ENCODE measurements at regions not wholly inside any gene's neighbourhood (a gene's known extent, or its start where the extent isn't known, plus 50 kb on each side); places are given as distances from the start of the nearest gene placed in this dataset.
"Not testable (repeated sequence)": the region's sequence is repeated elsewhere in the genome, so short reads cannot be mapped to it uniquely, and the experiment has no call there.

GRCh38 chr16:66049865-66050264 lies 316.6 kb upstream of the CDH5 start:
- no peak for DNase-seq (ENCODE audit: low read depth)

GRCh38 chr16:66045626-66046025 lies 320.9 kb upstream of the CDH5 start:
- DNase-seq (ENCODE audit: low read depth) = no peak

- DNase-seq (ENCODE audit: low read depth) = no peak
These were observed 321.9 kb upstream of the CDH5 start for GRCh38 chr16:66044556-66044955.

DNA sequence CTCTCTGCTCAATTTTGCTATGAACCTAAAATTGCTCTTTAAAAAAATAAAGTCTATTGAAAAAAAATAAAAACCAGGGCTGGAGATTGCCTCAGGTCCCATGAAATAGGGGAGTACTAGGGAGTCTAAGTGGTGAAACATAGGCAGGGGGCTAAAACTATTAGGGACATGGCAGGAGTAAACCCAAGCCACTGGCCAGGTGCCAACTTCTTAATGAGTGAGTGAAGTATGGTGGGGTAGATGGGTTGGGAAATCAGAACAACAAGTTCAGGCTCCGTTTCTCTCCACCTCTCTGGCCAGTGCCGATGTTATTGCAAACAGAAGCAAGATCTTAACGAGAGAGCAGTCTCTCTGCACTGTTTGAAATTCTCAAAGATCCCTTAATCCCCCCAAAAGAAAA lies 322.4 kb upstream of the CDH5 start:
- DNase-seq (ENCODE audit: low read depth) = no peak

DNA sequence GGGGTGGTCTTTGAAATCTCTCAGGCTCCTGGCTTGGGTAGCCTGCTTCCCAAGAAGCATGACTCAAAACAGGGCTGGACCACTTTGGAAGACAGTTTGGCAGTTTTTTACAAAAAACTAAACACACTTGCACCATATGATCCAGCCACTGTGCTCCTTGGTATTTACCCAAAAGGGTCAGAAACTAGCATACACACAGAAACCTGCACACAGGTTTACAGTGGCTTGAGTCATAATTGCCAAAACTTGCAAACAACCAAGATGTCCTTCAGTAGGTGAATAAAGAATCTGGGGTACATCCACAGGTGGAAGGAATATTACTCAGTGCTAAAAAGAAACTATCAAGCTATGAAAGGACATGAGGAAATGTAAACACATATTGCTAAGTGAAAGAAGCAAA lies 323.2 kb upstream of the CDH5 start:
- no peak for DNase-seq (ENCODE audit: low read depth)

- DNase-seq (ENCODE audit: low read depth) = no peak
These were observed 324.1 kb upstream of the CDH5 start for GRCh38 chr16:66042341-66042740.

- DNase-seq (ENCODE audit: low read depth) = no peak
These were observed 324.6 kb upstream of the CDH5 start for GRCh38 chr16:66041907-66042306.

GRCh38 chr16:66039793-66040192 lies 326.7 kb upstream of the CDH5 start:
- DNase-seq (ENCODE audit: low read depth) = no peak

GRCh38 chr16:66036793-66037715 lies 329.4 kb upstream of the CDH5 start:
- no peak for DNase-seq (ENCODE audit: low read depth)

GRCh38 chr16:66036184-66036583 lies 330.3 kb upstream of the CDH5 start:
- DNase-seq (ENCODE audit: low read depth) = no peak

GRCh38 chr16:66035096-66035495 lies 331.4 kb upstream of the CDH5 start:
- DNase-seq (ENCODE audit: low read depth) = no peak

DNA sequence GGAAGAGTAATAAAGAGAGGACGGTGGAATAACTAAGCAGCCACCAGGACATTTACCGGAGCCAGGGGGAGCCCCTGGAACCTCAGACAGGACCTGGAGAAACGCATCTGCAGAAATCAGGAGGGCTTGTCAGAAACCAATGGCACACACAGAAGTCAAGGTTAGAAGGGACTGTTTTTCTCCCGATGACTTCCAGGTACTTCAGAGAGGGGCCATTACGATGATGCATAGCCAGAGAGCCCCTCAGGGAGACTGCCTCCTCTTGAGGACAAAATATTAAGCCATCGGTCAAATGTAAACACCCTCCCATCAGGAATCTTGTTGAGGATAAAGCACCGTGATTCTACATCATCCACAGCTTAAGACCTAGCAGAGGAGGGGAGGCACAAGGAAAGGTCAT lies 333.6 kb upstream of the CDH5 start:
- DNase-seq (ENCODE audit: low read depth) = no peak

DNA sequence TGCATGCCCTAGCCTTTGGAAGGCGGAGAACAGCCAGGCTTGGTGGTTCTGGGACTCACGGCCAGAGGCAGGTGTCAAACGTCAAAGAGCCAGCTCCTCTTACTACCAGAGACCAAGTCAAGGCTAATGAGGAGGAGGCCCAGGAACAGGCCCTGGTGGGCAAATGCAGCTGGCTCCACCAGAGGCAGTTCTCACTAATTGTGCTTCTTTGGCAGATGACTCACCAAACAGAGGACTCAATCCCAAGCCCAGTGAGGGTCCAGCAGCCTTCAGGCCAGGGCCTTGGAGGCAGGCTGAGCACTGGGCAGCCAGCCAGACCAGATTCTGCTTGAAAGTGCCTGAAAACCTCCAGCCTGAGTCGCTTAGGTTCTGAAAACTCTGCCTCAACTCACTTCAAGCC lies 336.5 kb upstream of the CDH5 start:
- no peak for DNase-seq (ENCODE audit: low read depth)

DNA sequence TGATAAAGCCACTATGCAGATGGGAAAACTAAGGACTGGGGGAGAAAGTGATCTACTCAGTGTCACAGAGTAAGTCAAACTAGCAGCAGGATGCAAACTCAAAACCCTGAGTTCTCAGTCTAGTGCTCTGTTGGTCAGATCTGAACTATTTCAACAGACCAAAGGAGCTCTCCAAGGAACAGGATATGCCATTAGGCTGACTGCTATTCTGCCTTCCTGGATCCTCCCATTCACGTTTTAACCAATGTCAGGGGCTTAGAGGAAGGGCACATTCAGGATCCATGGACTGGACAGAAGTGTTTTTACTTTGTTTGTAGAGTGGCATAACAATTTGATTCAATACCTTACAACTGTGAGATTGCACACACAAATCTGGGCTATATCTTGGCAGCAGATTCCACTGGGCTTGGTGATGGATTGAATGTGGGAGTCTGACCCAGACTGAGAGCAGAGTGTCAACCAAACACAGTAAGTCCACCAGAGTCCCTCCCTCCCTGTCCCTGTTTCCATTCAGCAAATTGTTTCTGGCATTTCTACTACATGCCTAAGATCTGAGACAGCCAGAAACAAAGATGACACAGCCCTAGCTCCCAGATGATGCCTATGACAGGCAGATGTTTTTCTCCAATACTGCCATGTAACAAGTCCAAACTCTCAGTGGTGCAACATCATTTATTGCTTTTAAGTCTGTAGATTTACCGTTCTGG lies 337.8 kb upstream of the CDH5 start:
- DNase-seq (ENCODE audit: low read depth) = no peak

GRCh38 chr16:66026787-66027330 lies 339.6 kb upstream of the CDH5 start:
- DNase-seq (ENCODE audit: low read depth) = no peak

GRCh38 chr16:66026211-66026610 lies 340.3 kb upstream of the CDH5 start:
- no peak for DNase-seq (ENCODE audit: low read depth)

DNA sequence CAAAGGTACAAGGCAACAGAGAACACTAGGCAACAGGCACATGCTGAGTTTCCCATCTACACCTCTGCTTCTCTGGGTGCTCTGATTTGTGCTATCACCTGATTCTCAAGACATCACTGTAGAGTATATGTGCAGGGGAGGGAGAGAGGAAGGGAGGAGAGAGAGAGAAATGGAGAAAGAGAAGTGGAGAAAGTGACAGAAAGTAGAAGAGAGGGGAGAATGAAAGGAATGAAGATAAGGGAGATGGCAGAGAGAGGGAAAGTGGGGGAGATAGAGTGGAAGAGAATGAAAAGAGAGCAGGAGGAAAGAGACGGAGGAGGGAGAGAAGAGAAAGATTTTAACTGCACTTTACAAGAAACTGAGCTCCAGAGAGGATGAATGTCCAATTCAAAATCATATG lies 340.7 kb upstream of the CDH5 start:
- DNase-seq (ENCODE audit: low read depth) = no peak

GRCh38 chr16:66024567-66024966 lies 341.9 kb upstream of the CDH5 start:
- not testable (repeated sequence) for DNase-seq (ENCODE audit: low read depth)

DNA sequence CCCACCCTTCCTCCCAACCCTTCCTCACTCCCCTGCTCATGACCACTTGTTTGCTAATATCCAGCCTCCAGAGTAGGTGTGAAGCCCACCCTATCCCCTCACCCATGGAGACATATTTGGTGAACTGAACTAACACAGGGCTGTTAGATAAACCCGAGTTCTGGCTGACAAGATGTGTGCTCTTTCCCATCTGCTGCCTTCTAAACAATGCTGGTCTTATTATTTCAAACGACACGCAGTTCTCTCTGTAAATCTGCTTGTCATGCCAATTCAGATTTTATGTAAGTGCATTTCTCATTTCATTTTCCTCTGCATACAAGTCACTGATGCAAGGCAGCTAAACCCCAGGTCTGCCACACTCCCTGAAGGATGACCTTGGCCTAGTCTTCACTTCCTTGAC lies 343.0 kb upstream of the CDH5 start:
- no peak for DNase-seq (ENCODE audit: low read depth)

DNA sequence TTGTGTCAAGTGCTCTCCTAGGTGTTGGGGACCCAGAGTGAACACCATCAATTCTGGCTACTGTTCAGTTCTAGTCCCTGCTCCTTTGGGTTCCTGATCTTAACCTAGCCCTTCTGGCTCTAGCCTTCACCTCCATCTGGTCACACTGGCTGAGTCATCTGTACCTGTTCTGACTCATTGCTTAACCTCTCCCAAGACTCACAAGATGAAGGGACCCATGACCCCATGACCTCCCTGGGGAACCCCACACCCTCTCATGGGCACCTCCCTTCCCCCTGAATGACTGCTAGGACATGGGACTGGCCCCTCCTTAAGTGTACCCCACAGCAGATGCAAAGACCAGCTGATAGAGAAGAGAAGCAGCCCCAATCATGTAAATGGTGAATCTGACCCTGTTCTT lies 345.8 kb upstream of the CDH5 start:
- no peak for DNase-seq (ENCODE audit: low read depth)

DNA sequence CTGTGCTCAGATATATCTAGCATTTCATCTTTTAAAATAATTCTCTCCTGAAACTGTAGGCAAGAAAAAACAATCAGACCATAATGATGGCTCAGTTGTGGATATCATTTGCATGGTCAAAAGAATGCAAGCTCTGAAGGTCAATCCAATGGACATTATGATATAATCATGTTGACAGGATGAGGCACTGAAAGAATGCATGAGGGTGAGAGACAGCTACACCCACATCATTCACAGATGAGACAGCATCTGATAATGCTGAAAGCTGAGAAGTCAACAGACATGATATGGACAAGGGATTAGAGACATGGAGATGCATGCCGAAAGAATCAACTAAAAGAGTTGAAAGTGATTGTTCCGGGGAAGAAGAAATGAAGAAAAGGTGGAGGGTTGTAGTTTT lies 346.4 kb upstream of the CDH5 start:
- DNase-seq (ENCODE audit: low read depth) = no peak

DNA sequence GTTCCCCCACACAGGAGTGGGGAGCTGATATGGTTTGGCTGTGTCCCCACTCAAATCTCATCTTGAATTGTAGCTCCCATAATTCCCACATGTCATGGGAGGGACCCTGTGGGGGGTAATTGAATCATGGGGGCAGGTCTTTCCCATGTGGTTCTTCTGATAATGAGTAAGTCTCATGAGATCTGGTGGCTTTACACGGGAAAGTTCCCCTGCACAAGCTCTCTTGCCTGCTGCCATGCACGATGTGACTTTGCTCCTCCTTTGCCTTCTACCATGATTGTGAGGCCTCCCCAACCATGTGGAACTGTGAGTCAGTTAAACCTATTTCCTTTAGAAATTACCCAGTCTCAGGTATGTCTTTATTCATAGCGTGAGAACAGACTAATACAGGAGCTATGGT lies 347.0 kb upstream of the CDH5 start:
- DNase-seq (ENCODE audit: low read depth) = not testable (repeated sequence)

DNA sequence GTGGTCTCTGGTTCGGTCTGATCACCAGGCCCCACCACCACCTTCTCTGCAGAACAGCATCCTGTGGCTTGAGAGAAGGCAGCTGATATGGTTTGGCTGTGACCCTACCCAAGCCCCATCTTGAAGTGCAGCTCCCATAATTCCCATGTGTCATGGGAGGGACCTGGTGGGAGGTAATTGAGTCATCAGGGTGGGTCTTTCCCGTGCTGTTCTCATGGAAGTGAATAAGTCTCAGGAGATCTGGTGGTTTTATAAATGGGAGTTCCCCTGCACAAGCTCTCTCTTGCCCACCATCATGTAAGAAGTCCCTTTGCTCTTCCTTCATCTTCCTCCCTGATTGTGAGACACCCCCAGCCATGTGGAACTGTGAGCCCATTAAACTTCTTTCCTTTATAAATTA lies 352.3 kb upstream of the CDH5 start:
- no peak for DNase-seq (ENCODE audit: low read depth)
